Prostate gland (tissue), 2 donors: ENCODE measurements at regions not wholly inside any gene's neighbourhood (a gene's known extent, or its start where the extent isn't known, plus 50 kb on each side); places are given as distances from the start of the nearest gene placed in this dataset.

Experiments
- POLR2A ChIP-seq: fragments of 450-650 bp; IDR thresholded peaks from one replicate; pipeline ENCODE4 v1.6.1; 2016; ENCODE audit warnings: antibody characterized with exemption, mild to moderate bottlenecking
- POLR2AphosphoS5 ChIP-seq: sonication (generic); formaldehyde crosslinking; IDR thresholded peaks from one replicate; pipeline ENCODE4 v1.6.1; 2017; ENCODE audit warnings: antibody characterized with exemption
- TF ChIP-seq, protein P1 (sequence below), 4 experiments: fragments of 200-600 bp in 2 of 4; fragments of 450-650 bp in 2 of 4; sonication (generic) in 2 of 4; IDR thresholded peaks; 1 replicate in 3 of 4; 2 replicates in 1 of 4; pipeline ENCODE4 v1.5.1; 2016 to 2019; ENCODE audit warnings: antibody characterized with exemption in 4 of 4, mild to moderate bottlenecking in 2 of 4, moderate library complexity in 2 of 4

- TF ChIP-seq POLR2A (no peak), POLR2AphosphoS5 (no peak)
- TF ChIP-seq, protein P1, sequence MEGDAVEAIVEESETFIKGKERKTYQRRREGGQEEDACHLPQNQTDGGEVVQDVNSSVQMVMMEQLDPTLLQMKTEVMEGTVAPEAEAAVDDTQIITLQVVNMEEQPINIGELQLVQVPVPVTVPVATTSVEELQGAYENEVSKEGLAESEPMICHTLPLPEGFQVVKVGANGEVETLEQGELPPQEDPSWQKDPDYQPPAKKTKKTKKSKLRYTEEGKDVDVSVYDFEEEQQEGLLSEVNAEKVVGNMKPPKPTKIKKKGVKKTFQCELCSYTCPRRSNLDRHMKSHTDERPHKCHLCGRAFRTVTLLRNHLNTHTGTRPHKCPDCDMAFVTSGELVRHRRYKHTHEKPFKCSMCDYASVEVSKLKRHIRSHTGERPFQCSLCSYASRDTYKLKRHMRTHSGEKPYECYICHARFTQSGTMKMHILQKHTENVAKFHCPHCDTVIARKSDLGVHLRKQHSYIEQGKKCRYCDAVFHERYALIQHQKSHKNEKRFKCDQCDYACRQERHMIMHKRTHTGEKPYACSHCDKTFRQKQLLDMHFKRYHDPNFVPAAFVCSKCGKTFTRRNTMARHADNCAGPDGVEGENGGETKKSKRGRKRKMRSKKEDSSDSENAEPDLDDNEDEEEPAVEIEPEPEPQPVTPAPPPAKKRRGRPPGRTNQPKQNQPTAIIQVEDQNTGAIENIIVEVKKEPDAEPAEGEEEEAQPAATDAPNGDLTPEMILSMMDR (IDR thresholded peaks at IDR 0.05) = no peak
Measured at GRCh38 chr17:33657181-33657580, 364.1 kb upstream of the ASIC2 start.
